Ovary (tissue), 7 donors: ENCODE measurements at regions not wholly inside any gene's neighbourhood (a gene's known extent, or its start where the extent isn't known, plus 50 kb on each side); places are given as distances from the start of the nearest gene placed in this dataset.

Source experiments
- DNase-seq, 5 donors: peaks; one replicate each; pipeline ENCODE4 v3.0.0-alpha.2; 2019 to 2020
- H3K27ac ChIP-seq, 2 donors: fragments of 200-600 bp; one replicate each; pipeline versions ENCODE4 v1.5.1 to v1.8.0; 2019 to 2022
- H3K27me3 ChIP-seq: fragments of 200-600 bp; one replicate; pipeline ENCODE4 v1.8.0; 2022
- H3K36me3 ChIP-seq: fragments of 200-600 bp; sonication (generic); one replicate; pipeline ENCODE4 v1.5.1; 2019
- H3K4me1 ChIP-seq: one replicate; pipeline ENCODE4 v1.8.1; 2013; ENCODE audit warnings: mild to moderate bottlenecking, moderate library complexity; ENCODE audit not compliant: insufficient read depth
- H3K4me3 ChIP-seq: fragments of 200-600 bp; sonication (generic); one replicate; pipeline ENCODE4 v1.5.1; 2017
- H3K9me3 ChIP-seq, 2 donors: fragments of 200-600 bp in 1 of 2; sonication (generic) in 1 of 2; one replicate each; pipeline versions ENCODE4 v1.5.1 to v1.8.1; 2013 to 2019; ENCODE audit warnings: mild to moderate bottlenecking in 1 of 2, moderate library complexity in 1 of 2
- CTCF ChIP-seq, 3 donors: fragments of 450-650 bp in 2 of 3; fragments of 200-600 bp in 1 of 3; IDR thresholded peaks; one replicate each; pipeline versions ENCODE4 v1.5.1 to v1.8.0; 2016 to 2022; ENCODE audit warnings: antibody characterized with exemption in 3 of 3, mild to moderate bottlenecking in 1 of 3
- EP300 ChIP-seq: sonication (generic); formaldehyde crosslinking; IDR thresholded peaks from one replicate; pipeline ENCODE4 v1.6.1; 2017; ENCODE audit warnings: antibody characterized with exemption
- POLR2A ChIP-seq: fragments of 450-650 bp; IDR thresholded peaks from one replicate; pipeline ENCODE4 v1.6.1; 2017; ENCODE audit warnings: antibody characterized with exemption, mild to moderate bottlenecking, moderate library complexity
- WGBS, 3 donors: extraction: QIAGEN DNeasy Blood & Tissue Kit in 1 of 3; methylation state at CpG; one replicate each; pipeline versions ENCODE4 v1.1.5 to v1.1.7; 2013 to 2017; 5-methylcytosine and 5-hydroxymethylcytosine counted together
- intact Hi-C, 4 donors: fragments of 100-400 bp; cut with DNase I; formaldehyde crosslinking; loops; one replicate each; pipeline versions ENCODE4 v1.11.0 to v1.15.1; 2022 to 2023
- donor health status: DM: no; HTN: no; CAD: no; lungs with moderate emphysema.
- donor health status: DM: no; HTN: no; CAD: no.
- donor health status: Bipolar disorder and iron deficiency.
- donor health status: DM: no; HTN: no; CAD: no.
- donor health status: DM: yes; HTN: yes; CAD: no.

DNA sequence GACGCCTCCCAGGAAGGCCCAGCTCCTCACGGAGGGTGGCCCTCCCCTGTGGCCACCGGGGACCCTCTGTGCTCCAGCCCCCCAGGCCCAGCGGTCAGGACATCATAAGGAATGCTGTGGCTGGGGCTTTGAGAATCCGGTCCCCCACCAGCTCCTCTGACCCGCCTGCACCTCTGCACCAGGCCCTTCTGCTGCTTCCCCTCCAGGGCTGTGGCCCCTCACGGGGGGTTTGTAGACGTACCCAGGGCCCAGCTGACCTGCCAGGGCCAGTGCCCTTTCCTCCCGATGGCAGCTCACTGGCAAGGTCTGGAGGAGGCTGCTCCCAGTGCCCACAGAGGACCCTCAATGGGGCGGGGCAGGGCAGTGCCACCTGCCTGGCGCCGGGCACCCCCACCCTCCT, 103.9 kb upstream of the TTC34 start:
- no peak for TF ChIP-seq POLR2A
- TF ChIP-seq CTCF (IDR thresholded peaks at IDR 0.05), result no peak
- TF ChIP-seq EP300, result no peak
- no peak overlapping the region for H3K27ac ChIP-seq
- no peaks in the 10 kb centered on the region for H3K27me3 ChIP-seq
- no peaks in the 10 kb centered on the region for H3K9me3 ChIP-seq
- intact Hi-C loops, result no loop called here
- WGBS, 3 donors, result 60 to 80% (median 67%) methylated on average over 7 to 12 of the region's 12 CpGs
- H3K4me3 ChIP-seq, result no peak overlapping the region
- DNase-seq, result no peak
- no peaks in the 10 kb centered on the region for H3K4me1 ChIP-seq
- H3K36me3 ChIP-seq, result no peaks in the 10 kb centered on the region

DNA sequence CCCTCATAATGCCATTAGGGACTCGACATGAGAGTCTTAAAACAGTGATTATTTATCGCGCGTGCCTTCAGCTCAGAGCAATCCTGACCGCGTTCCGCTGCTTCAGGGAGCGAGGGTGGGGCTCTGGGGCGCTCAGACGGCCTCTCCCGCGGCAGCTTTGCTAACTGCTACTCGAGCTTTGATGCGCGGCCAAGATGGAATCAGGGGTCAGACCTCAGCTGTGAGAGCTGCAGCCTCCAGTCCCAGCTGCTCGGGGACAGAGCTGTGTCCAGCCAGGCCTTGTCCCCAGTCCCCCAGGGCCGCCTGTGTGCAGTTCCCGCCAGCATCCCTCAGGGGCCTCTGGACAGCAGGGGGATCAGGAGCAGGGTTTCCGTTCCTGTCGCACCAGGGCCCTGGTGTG, 104.6 kb upstream of the TTC34 start:
- no peaks in the 10 kb centered on the region for H3K27me3 ChIP-seq

DNA sequence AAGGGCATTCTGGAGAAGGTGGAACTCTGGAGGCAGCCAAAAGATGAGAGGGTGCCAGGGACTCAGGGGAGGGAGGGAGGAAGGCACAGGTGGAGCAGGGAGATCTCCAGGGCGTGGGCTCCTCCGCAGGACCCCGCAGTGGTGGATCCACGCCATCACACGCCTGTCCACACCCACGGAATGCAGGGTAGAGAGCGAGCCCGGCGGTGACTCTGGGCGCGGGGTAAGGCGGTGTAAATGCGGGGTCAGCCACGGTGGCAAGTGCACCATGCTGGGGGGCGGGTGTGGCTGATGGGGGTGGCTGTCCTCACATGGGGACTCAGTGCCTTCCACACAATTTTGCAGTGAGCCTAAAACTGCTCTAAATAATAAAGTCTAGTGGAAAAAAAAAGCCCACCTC, 105.1 kb upstream of the TTC34 start:
- 61 to 81% (median 65%) methylated on average over 15 of the region's 15 CpGs for WGBS, 3 donors
- H3K36me3 ChIP-seq, result no peaks in the 10 kb centered on the region
- H3K4me1 ChIP-seq, result no peaks in the 10 kb centered on the region
- no peak for DNase-seq
- no peak overlapping the region for H3K4me3 ChIP-seq
- H3K9me3 ChIP-seq, result no peaks in the 10 kb centered on the region
- TF ChIP-seq CTCF (IDR thresholded peaks at IDR 0.05), result no peak
- no peak for TF ChIP-seq POLR2A
- TF ChIP-seq EP300, result no peak
- H3K27ac ChIP-seq, result no peak overlapping the region
- H3K27me3 ChIP-seq, result no peaks in the 10 kb centered on the region
- intact Hi-C loops, result no loop called here

More for the DNA sequence above, 104.6 kb upstream of the TTC34 start:
- H3K9me3 ChIP-seq, result no peaks in the 10 kb centered on the region
- H3K36me3 ChIP-seq, result no peaks in the 10 kb centered on the region
- TF ChIP-seq EP300 (no peak), POLR2A (no peak), CTCF (IDR thresholded peaks at IDR 0.05) (no peak)
- H3K4me1 ChIP-seq, result no peaks in the 10 kb centered on the region
- intact Hi-C loops, result no loop called here
- WGBS, 3 donors, result 2 to 4% (median 3%) methylated on average over 18 to 20 of the region's 20 CpGs
- DNase-seq, result no peak
- no peak overlapping the region for H3K4me3 ChIP-seq
- H3K27ac ChIP-seq, result no peak overlapping the region

DNA sequence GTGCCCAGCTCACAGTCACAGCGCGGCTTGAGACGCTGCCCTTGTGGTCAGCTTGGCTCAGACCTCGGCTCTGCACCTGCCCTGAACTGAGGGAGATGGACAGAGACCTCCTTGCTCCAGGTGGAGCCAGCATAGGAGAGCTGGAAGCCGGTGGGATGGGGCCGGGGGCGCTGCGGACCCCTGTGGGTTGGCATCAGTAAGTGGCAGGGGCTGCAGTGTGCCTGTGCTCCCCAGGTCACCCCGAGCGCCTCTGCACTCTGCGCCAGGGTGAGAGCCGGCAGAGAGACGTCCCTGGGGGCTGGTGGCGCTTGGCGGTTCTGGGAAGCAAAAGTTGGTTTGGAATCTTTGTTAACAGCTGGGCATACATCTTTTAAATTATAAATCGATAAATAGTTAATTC, 105.6 kb upstream of the TTC34 start:
- H3K36me3 ChIP-seq, result no peaks in the 10 kb centered on the region
- intact Hi-C loops, result no loop called here
- 82 to 87% (median 84%) methylated on average over 16 of the region's 16 CpGs for WGBS, 3 donors
- no peak for DNase-seq
- H3K4me1 ChIP-seq, result no peaks in the 10 kb centered on the region
- no peaks in the 10 kb centered on the region for H3K9me3 ChIP-seq
- TF ChIP-seq EP300 (no peak), POLR2A (no peak), CTCF (IDR thresholded peaks at IDR 0.05) (no peak)
- H3K27me3 ChIP-seq, result no peaks in the 10 kb centered on the region
- no peak overlapping the region for H3K27ac ChIP-seq
- no peak overlapping the region for H3K4me3 ChIP-seq

DNA sequence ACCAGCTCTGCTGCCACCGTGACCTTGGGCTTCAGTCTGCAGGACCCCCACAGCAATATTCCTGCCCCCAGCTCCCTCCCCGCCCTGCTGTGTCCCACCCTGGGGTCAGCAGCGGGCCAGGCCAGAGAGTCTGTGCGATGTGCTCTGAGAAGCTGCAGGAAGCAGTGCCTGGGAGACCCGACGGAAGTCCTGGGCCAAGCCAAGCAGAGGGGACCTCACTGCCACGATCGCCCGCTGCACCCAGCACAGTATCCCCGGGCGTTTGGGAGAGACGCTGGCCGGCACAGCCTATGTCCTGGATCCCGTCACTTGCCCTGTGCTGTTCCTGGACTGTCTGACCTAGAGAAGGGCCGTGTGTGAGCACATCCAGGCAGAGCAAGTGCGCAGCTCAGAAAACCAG, 106.6 kb upstream of the TTC34 start:
- no peak overlapping the region for H3K4me3 ChIP-seq
- 85 to 90% (median 90%) methylated on average over 11 to 16 of the region's 16 CpGs for WGBS, 3 donors
- TF ChIP-seq CTCF (IDR thresholded peaks at IDR 0.05), result no peak
- no peak for TF ChIP-seq EP300
- no peak for TF ChIP-seq POLR2A
- H3K9me3 ChIP-seq, result no peaks in the 10 kb centered on the region
- H3K27me3 ChIP-seq, result no peaks in the 10 kb centered on the region
- no peaks in the 10 kb centered on the region for H3K4me1 ChIP-seq
- DNase-seq, result no peak
- H3K27ac ChIP-seq, result no peak overlapping the region
- H3K36me3 ChIP-seq, result no peaks in the 10 kb centered on the region
- intact Hi-C loops, result no loop called here
